WTC11 (cell line): ENCODE measurements at regions not wholly inside any gene's neighbourhood (a gene's known extent, or its start where the extent isn't known, plus 50 kb on each side); places are given as distances from the start of the nearest gene placed in this dataset.

ENCODE experiments used
- ATAC-seq: fragments of 200-7000 bp; cut with Tn5 transposase; 2 replicates; pipeline ENCODE4 v1.10.0; 2021; ENCODE audit warnings: mild to moderate bottlenecking, moderate library complexity
- CTCF ChIA-PET: fragments of 300-600 bp; sonication (Branson Sonifier 250); formaldehyde crosslinking; loops from one replicate; lab custom pipeline; 2021; ENCODE audit warnings: antibody characterized with exemption; lab: Charles Lee
- POLR2A ChIA-PET: fragments of 350-600 bp; sonication (Branson Sonifier 250); formaldehyde crosslinking; loops from one replicate; lab custom pipeline; 2021; ENCODE audit warnings: antibody characterized with exemption; lab: Charles Lee
- DNase-seq: peaks from one replicate; pipeline ENCODE4 v3.0.0; 2021; ENCODE audit warnings: low spot score
- H3K27ac Mint-ChIP-seq: 2 replicates; pipeline ENCODE4 v1.8.0; 2021; ENCODE audit warnings: mixed read lengths
- H3K27me3 Mint-ChIP-seq: 2 replicates; pipeline ENCODE4 v1.8.0; 2021; ENCODE audit warnings: low read depth, mild to moderate bottlenecking, moderate library complexity, mixed read lengths
- H3K36me3 Mint-ChIP-seq: 2 replicates; pipeline ENCODE4 v1.8.0; 2021; ENCODE audit warnings: mixed read lengths
- H3K4me1 Mint-ChIP-seq: 2 replicates; pipeline ENCODE4 v1.8.0; 2022; ENCODE audit warnings: mixed read lengths
- H3K4me3 Mint-ChIP-seq: 2 replicates; pipeline ENCODE4 v1.8.0; 2021; ENCODE audit warnings: mild to moderate bottlenecking, moderate library complexity, mixed read lengths
- H3K9me3 Mint-ChIP-seq: 2 replicates; pipeline ENCODE4 v1.8.0; 2021; ENCODE audit warnings: mixed read lengths
- AFF4 ChIP-seq: sonication (generic); formaldehyde crosslinking; IDR thresholded peaks from 2 replicates; pipeline ENCODE4 v1.8.1; 2023; ENCODE audit warnings: mild to moderate bottlenecking, missing genetic modification reagents, borderline replicate concordance
- AR ChIP-seq: fragments of 250-450 bp; sonication (Bioruptor Pico); IDR thresholded peaks from 2 replicates; pipeline ENCODE4 v1.9.0; 2021; ENCODE audit warnings: mild to moderate bottlenecking
- ATF6 ChIP-seq: sonication (generic); formaldehyde crosslinking; IDR thresholded peaks from 2 replicates; pipeline ENCODE4 v1.8.1; 2023; ENCODE audit warnings: mild to moderate bottlenecking, missing genetic modification reagents
- CDX4 ChIP-seq: fragments of 250-450 bp; sonication (Bioruptor Pico); IDR thresholded peaks from 2 replicates; pipeline ENCODE4 v1.9.0; 2021; ENCODE audit warnings: moderate library complexity, mild to moderate bottlenecking, inconsistent platforms, borderline replicate concordance
- E2F5 ChIP-seq: sonication (generic); formaldehyde crosslinking; IDR thresholded peaks from 2 replicates; pipeline ENCODE4 v1.8.1; 2022; ENCODE audit warnings: mild to moderate bottlenecking, moderate library complexity, missing genetic modification reagents
- ELF4 ChIP-seq: sonication (generic); formaldehyde crosslinking; IDR thresholded peaks from 2 replicates; pipeline ENCODE4 v1.8.1; 2022; ENCODE audit warnings: low read depth, mild to moderate bottlenecking, moderate library complexity, missing genetic modification reagents
- ERG ChIP-seq: fragments of 250-450 bp; sonication (Bioruptor Pico); IDR thresholded peaks from 2 replicates; pipeline ENCODE4 v1.8.0; 2021; ENCODE audit warnings: mild to moderate bottlenecking
- FOXP1 ChIP-seq: sonication (generic); formaldehyde crosslinking; IDR thresholded peaks from 2 replicates; pipeline ENCODE4 v1.8.0; 2022; ENCODE audit warnings: missing genetic modification reagents, mild to moderate bottlenecking, moderate library complexity, borderline replicate concordance
- GTF2I ChIP-seq: fragments of 250-450 bp; sonication (Bioruptor Pico); conservative IDR thresholded peaks from 2 replicates; pipeline ENCODE4 v1.4.0; 2021; ENCODE audit warnings: mild to moderate bottlenecking
- OVOL2 ChIP-seq: fragments of 250-450 bp; sonication (Bioruptor Pico); IDR thresholded peaks from 2 replicates; pipeline ENCODE4 v1.9.0; 2021; ENCODE audit warnings: mild to moderate bottlenecking, borderline replicate concordance
- TEAD4 ChIP-seq: sonication (generic); formaldehyde crosslinking; IDR thresholded peaks from 2 replicates; pipeline ENCODE4 v1.8.0; 2022; ENCODE audit warnings: mild to moderate bottlenecking, missing genetic modification reagents
- ZBTB43 ChIP-seq: sonication (generic); formaldehyde crosslinking; IDR thresholded peaks from 2 replicates; pipeline ENCODE4 v1.8.1; 2023; ENCODE audit warnings: mild to moderate bottlenecking, missing genetic modification reagents
- ZNF423 ChIP-seq: fragments of 250-450 bp; sonication (Bioruptor Pico); IDR thresholded peaks from 2 replicates; pipeline ENCODE4 v2.1.2; 2022; ENCODE audit warnings: mild to moderate bottlenecking, moderate library complexity
- ZNF532 ChIP-seq: fragments of 250-450 bp; sonication (Bioruptor Pico); IDR thresholded peaks from 2 replicates; pipeline ENCODE4 v1.9.0; 2021; ENCODE audit warnings: mild to moderate bottlenecking, borderline replicate concordance
- ZNF671 ChIP-seq: fragments of 250-450 bp; sonication (Bioruptor Pico); IDR thresholded peaks from 2 replicates; pipeline ENCODE4 v1.8.0; 2021; ENCODE audit warnings: mild to moderate bottlenecking

- DNase-seq, result no peak
- Mint-ChIP-seq H3K4me3 (no peak overlapping the region), H3K9me3 (peaks cover 13% of the 10 kb centered on the region), H3K36me3 (0 out of 2 replicates have a peak, but pooled peaks cover 4% of the 10 kb centered on the region), H3K27ac (no peak overlapping the region), H3K4me1 (no peaks in the 10 kb centered on the region; the same call in 1 of the 2 replicates), H3K27me3 (no peaks in the 10 kb centered on the region)
- ChIA-PET POLR2A (no interaction called here), CTCF (no interaction called here)
- no peak for ATAC-seq
- TF ChIP-seq AFF4 (CRISPR knock-in tag) (no peak), ATF6 (CRISPR knock-in tag) (no peak), E2F5 (CRISPR knock-in tag) (no peak), FOXP1 (CRISPR knock-in tag) (no peak), CDX4 (CRISPR knock-in tag) (no peak)
Measured at GRCh38 chr16:47938272-47938671, 217.5 kb downstream of the ABCC12 start.

- ATAC-seq (peak; percentile 36; the same call in 1 of the 2 replicates), DNase-seq (peak; percentile 31)
- no peak overlapping the region for H3K27ac Mint-ChIP-seq
- ChIA-PET POLR2A (no interaction called here), CTCF (interaction anchor here (0.8 to 1.2 kb wide), 3 partner anchors 41 to 52 kb away, joined by 3 to 4 read pairs (median 3); no protein-coding TSS in a partner anchor)
- peaks cover 5% of the 10 kb centered on the region; the same call in 1 of the 2 replicates for H3K36me3 Mint-ChIP-seq
- H3K4me3 Mint-ChIP-seq, result no peak overlapping the region
- no peaks in the 10 kb centered on the region; the same call in 1 of the 2 replicates for H3K27me3 Mint-ChIP-seq
- H3K9me3 Mint-ChIP-seq, result peaks cover 24% of the 10 kb centered on the region
- peaks cover 6% of the 10 kb centered on the region; the same call in 1 of the 2 replicates for H3K4me1 Mint-ChIP-seq
- TF ChIP-seq TEAD4 (no peak), ZNF671 (no peak), CDX4 (CRISPR knock-in tag) (no peak), ZBTB43 (CRISPR knock-in tag) (no peak), ERG (CRISPR knock-in tag) (no peak), ELF4 (no peak), GTF2I (CRISPR knock-in tag) (no peak), ZNF423 (CRISPR knock-in tag) (no peak), OVOL2 (no peak), AR (no peak), ZNF532 (CRISPR knock-in tag) (no peak)
Measured at GRCh38 chr16:47928008-47928407, 227.8 kb downstream of the ABCC12 start.
